ENCODE measurements at regions not wholly inside any gene's neighbourhood (a gene's known extent, or its start where the extent isn't known, plus 50 kb on each side); places are given as distances from the start of the nearest gene placed in this dataset.
"Not testable (repeated sequence)": the region's sequence is repeated elsewhere in the genome, so short reads cannot be mapped to it uniquely, and the experiment has no call there.

GRCh38 chr4:128649161-128649560 lies 160.3 kb upstream of the JADE1 start:
- no peak for DNase-seq (ENCODE audit: low spot score)

GRCh38 chr4:128648021-128648420 lies 161.5 kb upstream of the JADE1 start:
- DNase-seq (ENCODE audit: low spot score): no peak

- DNase-seq (ENCODE audit: low spot score): not testable (repeated sequence)
Observed at GRCh38 chr4:128646893-128647292, 162.6 kb upstream of the JADE1 start.

- DNase-seq (ENCODE audit: low spot score): not testable (repeated sequence)
Observed at GRCh38 chr4:128644693-128645654, 164.5 kb upstream of the JADE1 start.

GRCh38 chr4:128644107-128644506 lies 165.4 kb upstream of the JADE1 start:
- DNase-seq (ENCODE audit: low spot score): not testable (repeated sequence)

GRCh38 chr4:128641566-128641965 lies 167.9 kb upstream of the JADE1 start:
- not testable (repeated sequence) for DNase-seq (ENCODE audit: low spot score)

GRCh38 chr4:128639541-128640270 lies 169.8 kb upstream of the JADE1 start:
- DNase-seq (ENCODE audit: low spot score): no peak

- DNase-seq (ENCODE audit: low spot score): no peak
Observed at GRCh38 chr4:128636906-128637305, 172.6 kb upstream of the JADE1 start.

- no peak for DNase-seq (ENCODE audit: low spot score)
Observed at GRCh38 chr4:128635955-128636560, 173.4 kb upstream of the JADE1 start.

GRCh38 chr4:128635141-128635954 lies 174.2 kb upstream of the JADE1 start:
- DNase-seq (ENCODE audit: low spot score): peak; percentile 55

- no peak for DNase-seq (ENCODE audit: low spot score)
Observed at GRCh38 chr4:128633067-128633466, 176.4 kb upstream of the JADE1 start.

GRCh38 chr4:128630871-128631270 lies 178.6 kb upstream of the JADE1 start:
- no peak for DNase-seq (ENCODE audit: low spot score)

- DNase-seq (ENCODE audit: low spot score): no peak
Observed at GRCh38 chr4:128623508-128624215, 185.8 kb upstream of the JADE1 start.

- DNase-seq (ENCODE audit: low spot score): not testable (repeated sequence)
Observed at GRCh38 chr4:128620279-128620965, 189.1 kb upstream of the JADE1 start.

- DNase-seq (ENCODE audit: low spot score): no peak
Observed at GRCh38 chr4:128615197-128615596, 194.3 kb upstream of the JADE1 start.

- no peak for DNase-seq (ENCODE audit: low spot score)
Observed at GRCh38 chr4:128608006-128608405, 201.5 kb upstream of the JADE1 start.

GRCh38 chr4:128606173-128606572 lies 203.3 kb upstream of the JADE1 start:
- DNase-seq (ENCODE audit: low spot score): peak; percentile 24

- DNase-seq (ENCODE audit: low spot score): no peak
Observed at GRCh38 chr4:128604840-128605239, 204.7 kb upstream of the JADE1 start.

- DNase-seq (ENCODE audit: low spot score): no peak
Observed at GRCh38 chr4:128604204-128604603, 205.3 kb upstream of the JADE1 start.

- no peak for DNase-seq (ENCODE audit: low spot score)
Observed at GRCh38 chr4:128603081-128603480, 206.4 kb upstream of the JADE1 start.

All from AG08396 (cell line).